COR-L47 (cell line): ENCODE measurements at regions not wholly inside any gene's neighbourhood (a gene's known extent, or its start where the extent isn't known, plus 50 kb on each side); places are given as distances from the start of the nearest gene placed in this dataset.

Source experiments
- DNase-seq: peaks from one replicate; lab custom pipeline; 2025; lab: John Stamatoyannopoulos, UW

DNA sequence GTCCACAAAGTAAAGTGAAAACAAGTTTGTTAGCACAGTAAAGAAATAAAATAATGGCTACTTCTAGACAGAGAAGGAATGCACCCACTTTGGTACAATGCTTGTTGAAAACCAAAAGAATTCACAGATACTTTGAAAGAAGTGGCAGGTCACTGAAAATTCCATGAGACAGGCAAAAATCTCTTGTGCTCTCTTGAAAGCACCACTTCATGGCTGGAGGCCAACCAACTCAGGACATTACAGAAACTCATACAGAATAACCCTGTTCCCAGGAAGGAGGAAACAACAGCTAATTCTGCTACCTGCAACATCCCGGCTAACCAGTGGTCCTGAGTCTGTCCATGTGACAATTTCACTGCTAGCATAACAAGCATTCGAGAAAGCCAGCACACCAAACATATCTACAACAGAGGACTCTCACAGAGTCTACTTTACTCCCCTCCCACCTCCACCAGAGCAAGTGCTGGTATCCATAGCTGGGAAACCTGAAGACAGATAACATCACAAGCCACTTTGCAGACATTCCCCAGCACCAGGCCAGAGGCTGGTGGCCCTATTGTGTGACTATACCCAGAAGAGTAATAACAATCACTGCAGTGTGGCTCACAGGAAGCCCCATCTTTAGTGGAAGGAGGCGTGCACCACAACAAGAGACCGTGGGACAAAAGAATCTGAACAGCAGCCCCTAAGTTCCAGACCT lies 255.3 kb upstream of the SLITRK3 start:
- DNase-seq = no peak

DNA sequence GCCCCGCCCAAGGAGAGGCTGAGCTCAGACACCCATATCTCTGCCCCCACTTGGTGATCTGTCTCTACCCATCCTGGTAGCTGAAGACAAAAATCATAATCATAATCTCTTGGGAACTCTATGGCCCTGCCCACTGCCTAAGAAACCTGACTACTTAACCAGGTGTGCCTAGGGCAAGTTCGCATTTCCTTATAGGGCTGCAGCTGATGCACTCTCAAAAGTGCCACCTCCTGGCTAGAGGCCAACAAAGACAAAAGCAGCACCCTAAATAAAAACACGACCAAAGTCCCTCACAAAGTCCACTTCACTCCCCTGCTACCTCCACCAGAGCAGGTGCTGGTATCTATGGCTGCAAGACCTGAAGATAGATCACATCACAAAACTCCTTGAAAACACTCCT lies 250.4 kb upstream of the SLITRK3 start:
- DNase-seq = no peak

- DNase-seq = no peak
These were observed 248.6 kb upstream of the SLITRK3 start for GRCh38 chr3:165444745-165445144.

GRCh38 chr3:165443664-165444063 lies 247.5 kb upstream of the SLITRK3 start:
- no peak for DNase-seq

DNA sequence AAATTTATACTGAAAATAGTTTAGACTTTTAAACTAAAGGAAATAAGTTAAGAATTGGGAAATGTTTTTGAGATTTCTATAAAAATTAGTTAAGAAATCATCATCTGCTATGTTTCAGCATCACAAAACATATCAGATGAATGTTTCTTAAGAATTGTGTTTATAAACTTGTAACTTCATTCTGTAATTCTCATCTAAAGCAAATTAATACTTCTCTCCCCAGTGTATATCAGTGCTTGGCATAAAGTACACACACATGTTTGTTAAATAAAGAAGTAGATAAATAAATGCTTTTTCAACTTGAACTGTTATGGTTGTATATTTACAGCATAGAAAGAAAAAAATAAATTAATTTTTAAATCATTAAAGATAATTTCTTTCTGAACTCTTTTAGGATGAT lies 245.9 kb upstream of the SLITRK3 start:
- DNase-seq = no peak

GRCh38 chr3:165440380-165440779 lies 244.2 kb upstream of the SLITRK3 start:
- no peak for DNase-seq

GRCh38 chr3:165439765-165440164 lies 243.6 kb upstream of the SLITRK3 start:
- DNase-seq = no peak

DNA sequence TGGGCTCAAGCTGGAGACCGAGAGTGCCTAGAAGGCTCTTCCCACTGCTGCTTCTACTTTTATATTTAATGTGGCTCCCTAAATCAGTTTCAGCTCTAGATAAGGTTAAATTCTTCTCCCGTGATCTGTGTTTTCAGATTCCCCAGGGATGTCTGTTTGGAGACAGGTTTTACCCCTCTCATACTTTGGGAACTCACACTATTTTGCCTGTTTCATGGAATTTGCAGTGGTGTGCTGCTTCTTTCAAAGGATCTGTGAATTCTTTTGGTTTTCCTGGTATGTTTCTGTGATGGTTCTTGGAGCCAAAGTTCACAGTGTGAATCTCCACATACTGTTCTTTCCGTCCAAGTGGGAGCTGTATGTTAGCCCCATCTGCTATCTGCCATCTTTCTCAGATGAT lies 238.3 kb upstream of the SLITRK3 start:
- no peak for DNase-seq

- DNase-seq = no peak
These were observed 210.2 kb upstream of the SLITRK3 start for GRCh38 chr3:165406425-165406824.

GRCh38 chr3:165404357-165405027 lies 208.3 kb upstream of the SLITRK3 start:
- no peak for DNase-seq

DNA sequence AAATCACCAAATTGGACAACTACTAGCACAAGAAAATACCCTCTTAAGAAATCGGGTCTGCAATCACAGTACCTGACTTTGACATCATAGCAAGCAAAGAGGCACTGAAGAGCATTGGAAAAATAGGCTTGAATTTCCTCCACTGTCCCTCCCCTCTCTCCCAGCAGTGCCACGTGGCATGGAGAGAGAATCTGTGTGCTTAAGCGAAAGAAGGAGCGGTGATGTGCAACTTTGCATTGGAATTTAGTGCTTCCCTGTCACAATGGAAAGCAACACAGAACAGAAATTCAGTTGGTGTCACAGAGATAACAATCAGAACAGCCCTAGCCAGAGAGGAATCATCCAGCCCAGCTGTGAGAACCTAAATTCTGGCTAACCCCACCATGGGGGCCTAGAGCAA lies 207.5 kb upstream of the SLITRK3 start:
- no peak for DNase-seq

DNA sequence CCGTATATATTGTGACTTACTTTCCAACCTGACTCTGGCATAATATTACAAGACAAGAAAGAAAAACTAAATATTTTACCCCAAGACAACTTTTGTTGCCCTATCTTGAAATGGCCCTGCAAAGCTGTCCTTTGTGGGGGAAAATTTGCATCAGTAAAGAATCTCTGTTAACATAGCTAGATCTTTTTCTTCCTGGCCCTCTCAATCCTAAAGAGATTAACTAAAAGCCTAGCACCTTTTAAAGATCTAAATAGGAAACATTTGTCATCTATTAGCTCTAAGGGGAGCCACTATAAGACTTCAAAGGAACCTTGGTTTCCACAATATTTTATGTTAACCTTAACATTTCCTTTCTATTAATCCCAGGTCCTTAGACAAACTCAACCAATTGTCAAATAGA lies 199.0 kb upstream of the SLITRK3 start:
- no peak for DNase-seq

DNA sequence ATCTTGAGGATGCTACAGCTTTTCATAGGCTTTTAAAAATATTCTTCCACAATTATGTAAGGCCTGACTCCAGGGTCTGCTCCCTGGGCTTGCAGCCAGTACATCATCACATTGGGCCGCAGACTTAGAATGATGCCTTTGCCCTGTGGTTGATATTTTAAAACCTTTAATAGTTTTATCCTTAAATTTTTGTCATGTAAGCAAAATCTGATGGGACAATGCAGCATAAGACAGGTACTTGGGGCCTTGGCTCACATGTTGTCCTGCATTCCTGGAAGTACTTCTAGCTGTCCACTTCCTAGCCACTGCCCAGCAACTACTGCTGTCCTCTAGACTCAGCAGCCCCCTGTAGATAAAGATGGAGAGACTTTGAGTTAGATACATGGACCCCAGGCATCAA lies 197.3 kb upstream of the SLITRK3 start:
- no peak for DNase-seq

DNA sequence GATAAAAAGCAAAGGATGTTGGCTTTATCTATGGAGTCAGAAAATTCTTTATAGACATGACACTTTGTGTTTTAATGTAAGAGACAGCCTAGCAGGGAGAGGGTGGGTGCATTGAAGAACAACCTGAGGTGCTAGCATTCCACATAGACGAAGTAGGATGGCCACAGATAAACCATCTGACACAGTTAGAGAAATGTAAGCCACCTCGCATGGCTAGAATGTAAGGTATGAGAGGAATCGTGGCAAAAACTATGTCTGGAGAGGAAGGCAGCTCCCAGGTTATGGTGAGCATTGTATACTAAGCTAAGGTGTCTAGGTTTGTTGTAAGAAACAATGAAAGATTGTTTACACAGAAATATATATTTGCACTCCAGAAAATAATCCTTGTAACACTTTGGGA lies 194.0 kb upstream of the SLITRK3 start:
- DNase-seq = no peak

- no peak for DNase-seq
These were observed 193.5 kb upstream of the SLITRK3 start for GRCh38 chr3:165389653-165390052.

- no peak for DNase-seq
These were observed 192.9 kb upstream of the SLITRK3 start for GRCh38 chr3:165389064-165389463.

DNA sequence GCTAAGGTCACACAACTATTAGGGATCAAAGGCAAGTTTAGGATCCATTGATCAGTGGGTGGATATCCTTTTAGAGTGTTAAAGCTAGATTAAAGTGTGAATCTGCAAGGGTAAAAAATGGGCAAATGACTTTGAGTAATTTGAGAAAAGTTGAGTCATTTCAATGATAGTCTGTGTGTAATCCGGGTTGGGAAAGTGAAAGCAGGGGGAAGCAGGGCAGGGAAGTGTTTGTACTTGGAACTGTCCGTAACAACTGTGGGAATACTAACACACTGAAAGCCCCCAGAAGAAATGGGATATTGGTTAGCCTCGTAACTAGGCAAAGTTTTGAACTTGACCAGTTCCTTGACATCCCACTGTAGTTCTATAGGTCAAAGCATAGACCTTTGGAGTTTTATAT lies 187.2 kb upstream of the SLITRK3 start:
- DNase-seq = no peak

DNA sequence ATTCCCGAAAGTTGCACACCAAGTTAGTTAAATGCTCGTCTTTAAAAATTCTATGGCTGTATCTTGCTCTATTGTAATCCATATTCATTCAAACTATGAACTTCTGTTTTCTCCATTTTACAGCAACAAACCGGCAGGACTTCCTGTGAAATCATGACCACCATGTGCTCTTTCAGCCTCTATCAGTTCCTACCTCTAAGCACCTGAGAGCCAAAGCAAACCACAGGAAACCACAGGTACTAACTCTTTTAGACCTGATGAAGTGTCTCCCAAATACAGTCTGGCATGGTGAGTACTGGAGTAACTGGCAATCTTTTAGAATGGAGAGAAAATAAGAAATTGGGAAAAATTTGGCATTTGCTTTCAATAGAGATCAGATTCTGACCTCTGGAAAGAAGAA lies 186.5 kb upstream of the SLITRK3 start:
- DNase-seq = no peak

GRCh38 chr3:165378761-165379160 lies 182.6 kb upstream of the SLITRK3 start:
- DNase-seq = no peak

DNA sequence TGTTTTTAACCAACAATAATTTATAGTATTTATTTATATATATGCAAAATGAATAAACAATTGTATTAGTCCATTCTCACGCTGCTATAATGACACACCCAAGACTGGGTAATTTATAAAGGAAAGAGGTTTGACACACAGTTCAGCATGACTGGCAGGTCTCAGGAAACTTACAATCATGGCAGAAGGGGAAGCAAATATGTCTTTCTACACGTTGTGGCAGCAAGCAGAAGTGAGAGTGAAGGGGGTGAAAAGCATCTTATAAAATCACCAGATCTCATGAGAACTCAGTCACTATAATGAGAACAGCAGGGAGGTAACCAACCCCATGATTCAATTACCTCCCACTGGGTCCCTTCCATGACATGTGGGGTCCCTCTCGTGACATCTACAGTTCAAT lies 162.8 kb upstream of the SLITRK3 start:
- no peak for DNase-seq

GRCh38 chr3:165355316-165355715 lies 159.1 kb upstream of the SLITRK3 start:
- DNase-seq = no peak

- DNase-seq = no peak
These were observed 151.3 kb upstream of the SLITRK3 start for GRCh38 chr3:165347526-165347925.

DNA sequence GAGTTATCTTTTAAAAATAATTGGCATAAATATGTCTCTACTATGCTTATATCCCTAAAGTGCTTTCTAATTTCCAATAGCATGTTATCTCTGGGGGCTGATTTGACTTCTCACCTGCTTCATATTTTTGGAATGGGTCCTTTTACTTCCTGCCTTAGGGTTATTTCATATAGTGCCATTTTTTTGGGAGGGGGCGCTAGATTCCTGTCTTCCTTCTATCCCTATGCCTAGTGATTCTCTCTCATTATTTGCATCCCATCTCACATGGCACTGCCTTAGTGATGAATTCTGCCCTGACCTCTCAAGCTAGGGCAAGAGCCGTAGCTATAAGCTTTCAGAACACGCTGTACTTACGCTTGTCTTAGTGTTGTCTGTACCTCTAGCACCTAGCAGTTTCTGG lies 150.3 kb upstream of the SLITRK3 start:
- no peak for DNase-seq

GRCh38 chr3:165343185-165343584 lies 147.0 kb upstream of the SLITRK3 start:
- no peak for DNase-seq
